Esophagus squamous epithelium (tissue), 5 donors: ENCODE measurements at regions not wholly inside any gene's neighbourhood (a gene's known extent, or its start where the extent isn't known, plus 50 kb on each side); places are given as distances from the start of the nearest gene placed in this dataset.

Experiments used
- DNase-seq: peaks from one replicate; lab custom pipeline; 2025; lab: John Stamatoyannopoulos, UW
- H3K27ac ChIP-seq, 4 donors: fragments of 200-600 bp; sonication (generic); one replicate each; pipeline ENCODE4 v1.5.1; 2016 to 2019; ENCODE audit warnings: mild to moderate bottlenecking in 1 of 4
- H3K27me3 ChIP-seq, 4 donors: fragments of 200-600 bp; sonication (generic); 1 replicate in 3 of 4; 2 replicates in 1 of 4; pipeline versions ENCODE4 v1.5.1 to v1.6.0; 2017 to 2021; ENCODE audit warnings: antibody characterized with exemption in 1 of 4
- H3K36me3 ChIP-seq, 3 donors: fragments of 200-600 bp; sonication (generic); one replicate each; pipeline ENCODE4 v1.5.1; 2016 to 2019
- H3K4me1 ChIP-seq, 3 donors: fragments of 200-600 bp; sonication (generic); one replicate each; pipeline ENCODE4 v1.5.1; 2017 to 2019
- H3K4me3 ChIP-seq, 4 donors: fragments of 200-600 bp; sonication (generic); 1 replicate in 3 of 4; 2 replicates in 1 of 4; pipeline ENCODE4 v1.5.1; 2016 to 2019; ENCODE audit warnings: mild to moderate bottlenecking in 2 of 4, moderate library complexity in 1 of 4
- H3K9me3 ChIP-seq, 3 donors: fragments of 200-600 bp; sonication (generic); one replicate each; pipeline ENCODE4 v1.5.1; 2016 to 2019
- CTCF ChIP-seq, 6 experiments: fragments of 450-650 bp in 4 of 6; fragments of 200-600 bp in 2 of 6; sonication (generic) in 2 of 6; IDR thresholded peaks; one replicate each; pipeline ENCODE4 v1.5.1; 2016 to 2019; ENCODE audit warnings: antibody characterized with exemption in 6 of 6, mild to moderate bottlenecking in 4 of 6, moderate library complexity in 4 of 6
- POLR2A ChIP-seq, 4 donors: fragments of 450-650 bp; IDR thresholded peaks; one replicate each; pipeline ENCODE4 v1.6.1; 2017; ENCODE audit warnings: antibody characterized with exemption in 4 of 4, mild to moderate bottlenecking in 4 of 4, moderate library complexity in 3 of 4
- WGBS, 2 donors: methylation state at CpG; one replicate each; pipeline ENCODE4 v1.1.5; 2018; 5-methylcytosine and 5-hydroxymethylcytosine counted together
- intact Hi-C: fragments of 100-400 bp; cut with DNase I; formaldehyde crosslinking; loops from one replicate; pipeline ENCODE4 v1.15.0; 2022
- donor health status: DM: yes; HTN: yes; CAD: no.

DNA sequence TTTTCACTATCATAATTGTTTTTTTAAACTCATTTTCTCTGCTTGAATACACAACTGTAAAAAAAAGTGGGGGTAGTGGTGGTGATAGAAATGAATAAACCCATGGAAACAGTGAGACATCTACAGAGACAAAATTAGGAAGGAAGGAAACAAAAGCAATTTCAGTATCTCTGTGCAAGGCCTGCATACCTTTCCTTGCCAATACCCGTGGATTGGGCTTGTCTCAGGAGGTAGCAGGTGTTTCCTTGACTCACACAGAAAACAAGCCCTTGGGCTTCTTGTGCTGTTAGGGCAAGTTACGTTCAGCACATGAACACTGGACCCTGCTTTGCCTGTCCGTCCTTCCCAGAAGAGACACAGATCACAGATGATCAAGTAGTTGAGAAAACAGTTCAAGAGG, 372.2 kb downstream of the ZSWIM6 start:
- Histone ChIP-seq H3K4me1 (peaks cover 0 to 8% (median 0%) of the 10 kb centered on the region in 3 donors), H3K4me3 (no peak overlapping the region), H3K27ac (no peak overlapping the region), H3K27me3 (no peaks in the 10 kb centered on the region), H3K36me3 (no peaks in the 10 kb centered on the region), H3K9me3 (no peaks in the 10 kb centered on the region)
- intact Hi-C loops, result no loop called here
- DNase-seq, result no peak
- 28 to 35% methylated on average over 3 of the region's 3 CpGs for WGBS, 2 donors
- no peak for TF ChIP-seq CTCF (IDR thresholded peaks at IDR 0.05)
- TF ChIP-seq POLR2A (IDR thresholded peaks at IDR 0.05), result no peak

DNA sequence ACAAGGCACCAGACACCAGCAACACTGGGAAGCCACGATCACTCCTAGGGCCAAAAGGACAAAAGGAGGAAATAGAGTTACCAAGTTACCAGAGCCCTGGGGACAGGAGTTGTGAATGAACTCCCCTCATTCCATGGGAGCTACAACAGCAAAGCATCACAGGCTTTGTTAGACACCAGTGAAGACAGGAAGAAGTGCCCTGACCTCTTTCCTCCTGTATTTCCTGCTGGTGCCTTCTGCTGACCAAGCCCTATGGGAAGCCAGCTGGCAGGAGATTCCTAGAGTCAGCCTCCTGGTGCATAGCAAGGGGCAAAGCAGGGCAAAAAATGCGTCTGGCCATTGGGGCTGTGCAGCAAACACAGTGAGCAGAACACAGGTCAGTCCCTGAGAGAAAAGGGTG, 374.7 kb downstream of the ZSWIM6 start:
- Histone ChIP-seq H3K4me3 (no peak overlapping the region), H3K36me3 (no peaks in the 10 kb centered on the region), H3K4me1 (peaks cover 0 to 8% (median 0%) of the 10 kb centered on the region in 3 donors), H3K9me3 (peaks cover 0 to 4% (median 0%) of the 10 kb centered on the region in 3 donors), H3K27ac (no peak overlapping the region), H3K27me3 (no peaks in the 10 kb centered on the region)
- intact Hi-C loops, result no loop called here
- 47 to 64% methylated on average over 2 of the region's 2 CpGs for WGBS, 2 donors
- TF ChIP-seq CTCF (IDR thresholded peaks at IDR 0.05) (no peak), POLR2A (IDR thresholded peaks at IDR 0.05) (no peak)
- DNase-seq, result no peak

- TF ChIP-seq CTCF (IDR thresholded peaks at IDR 0.05) (no peak), POLR2A (IDR thresholded peaks at IDR 0.05) (no peak)
- no peak for DNase-seq
- H3K4me3 ChIP-seq, result no peak overlapping the region
- H3K4me1 ChIP-seq, result no peaks in the 10 kb centered on the region
- no peaks in the 10 kb centered on the region for H3K36me3 ChIP-seq
- WGBS, 2 donors, result 85 to 92% methylated on average over 1 of the region's 1 CpG
- no peaks in the 10 kb centered on the region for H3K27me3 ChIP-seq
- no peak overlapping the region for H3K27ac ChIP-seq
- intact Hi-C loops, result no loop called here
- H3K9me3 ChIP-seq, result no peaks in the 10 kb centered on the region
Observed at GRCh38 chr5:61719124-61719523, 387.1 kb downstream of the ZSWIM6 start.

- Histone ChIP-seq H3K27me3 (no peaks in the 10 kb centered on the region), H3K9me3 (no peaks in the 10 kb centered on the region), H3K4me1 (no peaks in the 10 kb centered on the region), H3K36me3 (no peaks in the 10 kb centered on the region), H3K27ac (no peak overlapping the region), H3K4me3 (no peak overlapping the region)
- DNase-seq, result no peak
- intact Hi-C loops, result no loop called here
- WGBS, 2 donors, result 85 to 90% methylated on average over 1 of the region's 1 CpG
- TF ChIP-seq CTCF (IDR thresholded peaks at IDR 0.05) (no peak), POLR2A (IDR thresholded peaks at IDR 0.05) (no peak)
Observed at GRCh38 chr5:61720829-61721228, 388.8 kb downstream of the ZSWIM6 start.

- H3K27ac ChIP-seq, result no peak overlapping the region
- TF ChIP-seq POLR2A (IDR thresholded peaks at IDR 0.05) (no peak), CTCF (IDR thresholded peaks at IDR 0.05) (no peak)
- no peaks in the 10 kb centered on the region for H3K27me3 ChIP-seq
- no peaks in the 10 kb centered on the region for H3K9me3 ChIP-seq
- no peaks in the 10 kb centered on the region for H3K4me1 ChIP-seq
- intact Hi-C loops, result no loop called here
- H3K4me3 ChIP-seq, result no peak overlapping the region
- H3K36me3 ChIP-seq, result no peaks in the 10 kb centered on the region
- WGBS, 2 donors, result 84 to 90% methylated on average over 2 of the region's 2 CpGs
- no peak for DNase-seq
Observed at GRCh38 chr5:61724102-61724501, 392.0 kb downstream of the ZSWIM6 start.
